NAMALWA (cell line): ENCODE measurements at regions not wholly inside any gene's neighbourhood (a gene's known extent, or its start where the extent isn't known, plus 50 kb on each side); places are given as distances from the start of the nearest gene placed in this dataset.
"Not testable (repeated sequence)": the region's sequence is repeated elsewhere in the genome, so short reads cannot be mapped to it uniquely, and the experiment has no call there.

Experiments used
- DNase-seq: peaks from one replicate; pipeline ENCODE4 v3.0.0-alpha.2; 2015; ENCODE audit warnings: low spot score

DNA sequence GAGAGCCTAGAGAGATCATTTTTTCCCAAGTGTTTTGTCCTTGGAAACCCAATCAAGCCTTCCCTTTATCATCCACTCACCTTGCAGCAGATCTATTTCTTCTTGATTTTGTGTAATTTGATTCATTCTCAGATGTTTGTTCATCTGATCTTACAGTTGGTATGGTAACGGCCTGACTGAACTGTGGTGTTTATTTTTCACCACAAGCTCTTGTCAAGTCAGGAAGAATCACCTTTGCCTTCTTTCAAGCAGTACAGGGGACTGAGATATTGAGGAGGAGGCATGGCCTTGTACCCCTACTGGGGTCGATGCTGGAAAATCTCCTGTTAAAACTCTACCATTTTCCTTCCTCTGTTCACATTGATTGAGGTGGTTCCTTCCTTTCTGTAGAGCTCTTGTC lies 361.4 kb upstream of the CFAP20DC start:
- no peak for DNase-seq

- DNase-seq: no peak
These were observed 358.3 kb upstream of the CFAP20DC start for GRCh38 chr3:59408047-59408624.

DNA sequence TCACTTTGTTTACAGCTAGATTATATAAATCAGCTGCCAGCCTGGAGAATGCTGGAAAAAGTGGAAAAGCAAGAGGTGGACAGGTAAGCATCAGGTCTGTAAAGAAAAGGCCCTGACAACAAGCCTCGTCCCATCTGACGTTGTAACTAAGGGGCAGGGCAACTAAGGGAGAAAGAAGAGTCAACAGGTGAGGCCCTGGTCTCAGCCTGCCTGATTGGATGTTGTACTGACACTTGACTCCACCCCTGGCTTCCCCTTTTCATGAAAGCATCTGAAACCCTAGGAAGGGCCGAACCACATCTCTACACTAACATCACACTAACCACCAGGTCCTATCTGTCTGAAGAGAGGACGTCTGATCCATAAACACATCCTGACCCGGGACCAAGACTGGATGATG lies 357.6 kb upstream of the CFAP20DC start:
- DNase-seq: no peak

DNA sequence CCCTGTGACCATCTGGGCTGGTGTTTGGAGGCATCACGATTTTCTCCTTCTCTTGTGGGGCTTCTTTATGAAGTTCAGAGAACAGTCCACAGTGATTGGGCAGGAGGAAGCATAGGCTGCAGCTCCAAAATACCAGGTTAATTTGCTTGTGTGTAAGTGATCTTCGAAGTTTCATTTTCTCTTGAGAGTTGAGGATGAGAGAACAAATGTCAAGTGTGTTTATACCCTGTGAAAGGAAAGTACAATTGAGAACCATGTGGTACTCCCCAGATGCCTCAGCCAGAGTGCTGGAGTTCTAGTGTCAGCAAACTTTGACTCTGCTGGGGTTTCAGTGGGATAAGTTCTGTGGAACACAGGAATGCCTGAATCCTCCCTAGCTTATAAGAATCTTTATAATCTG lies 357.1 kb upstream of the CFAP20DC start:
- no peak for DNase-seq

DNA sequence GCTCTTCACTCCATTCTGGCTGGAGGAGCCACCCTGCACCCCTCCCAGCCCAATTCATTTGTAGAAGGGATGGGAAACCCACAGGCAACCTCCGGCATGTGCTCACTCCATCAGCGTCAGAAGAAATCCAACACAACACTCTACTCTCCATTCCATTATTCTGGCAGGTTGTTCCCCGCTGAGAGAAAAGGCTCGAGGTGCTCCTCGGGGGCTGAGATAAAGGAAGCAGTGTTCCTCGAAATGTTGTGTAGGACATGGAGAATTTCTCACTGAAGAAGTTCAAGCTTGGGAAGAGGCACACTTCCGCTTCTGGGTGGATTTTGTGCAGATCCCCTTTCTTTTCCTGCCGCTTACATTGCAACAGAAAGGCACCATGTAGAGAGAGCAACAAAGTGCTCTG lies 355.0 kb upstream of the CFAP20DC start:
- DNase-seq: no peak

DNA sequence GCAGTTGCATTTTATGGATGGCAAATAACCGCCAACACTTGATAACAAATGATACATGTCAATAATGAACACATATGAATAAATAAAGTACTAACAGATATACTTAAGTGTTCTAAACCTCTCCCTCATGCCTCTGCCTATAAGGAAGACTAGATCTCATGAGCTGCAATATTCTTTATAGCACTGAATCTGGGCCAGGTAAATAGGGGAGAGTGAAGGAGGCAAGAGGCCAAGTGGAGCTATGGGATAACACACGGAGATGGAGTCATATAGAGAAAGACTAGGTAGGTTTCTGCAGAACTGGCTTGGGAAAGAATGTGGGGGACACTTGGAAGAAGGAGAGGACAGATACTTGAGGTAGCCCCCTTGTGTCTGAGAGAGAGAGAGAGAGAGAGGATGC lies 354.2 kb upstream of the CFAP20DC start:
- no peak for DNase-seq

DNA sequence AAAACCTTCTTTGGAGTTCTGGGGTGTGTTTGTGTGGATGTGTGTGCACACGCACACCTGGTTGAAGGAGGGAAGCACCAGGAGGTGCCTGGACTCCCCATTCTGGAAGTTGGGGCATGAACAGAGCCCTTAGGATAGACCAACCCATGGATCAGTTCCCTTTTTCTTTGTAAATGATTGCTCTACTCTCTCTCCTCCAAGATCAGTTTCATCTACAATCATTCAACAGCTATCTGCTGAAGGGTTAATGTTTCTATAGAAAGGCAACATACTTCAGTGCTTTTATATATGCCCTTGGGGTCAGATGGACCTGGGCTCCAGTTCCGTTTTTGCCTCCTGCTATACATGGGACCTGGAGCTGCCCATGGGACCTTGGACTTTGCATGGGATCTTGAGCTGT lies 352.1 kb upstream of the CFAP20DC start:
- DNase-seq: no peak

GRCh38 chr3:59392116-59392515 lies 342.3 kb upstream of the CFAP20DC start:
- no peak for DNase-seq

DNA sequence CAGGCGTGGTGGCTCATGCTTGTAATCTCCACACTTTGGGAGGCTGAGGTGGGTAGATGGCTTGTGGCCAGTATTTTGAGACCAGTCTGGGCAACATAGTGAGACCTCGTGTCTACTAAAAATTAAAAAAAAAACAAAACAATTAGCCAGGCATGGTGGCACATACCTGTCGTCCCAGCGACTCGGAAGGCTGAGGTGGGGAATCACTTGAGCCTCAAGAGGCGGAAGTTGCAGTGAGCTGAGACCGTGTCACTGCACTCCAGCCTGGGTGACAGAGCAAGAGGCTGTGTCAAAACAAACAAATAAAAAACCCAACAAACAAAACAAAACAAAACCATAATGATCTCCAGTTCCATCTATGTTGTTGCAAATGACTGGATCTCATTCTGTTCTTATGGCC lies 341.3 kb upstream of the CFAP20DC start:
- no peak for DNase-seq

GRCh38 chr3:59388555-59389270 lies 338.9 kb upstream of the CFAP20DC start:
- DNase-seq: no peak

DNA sequence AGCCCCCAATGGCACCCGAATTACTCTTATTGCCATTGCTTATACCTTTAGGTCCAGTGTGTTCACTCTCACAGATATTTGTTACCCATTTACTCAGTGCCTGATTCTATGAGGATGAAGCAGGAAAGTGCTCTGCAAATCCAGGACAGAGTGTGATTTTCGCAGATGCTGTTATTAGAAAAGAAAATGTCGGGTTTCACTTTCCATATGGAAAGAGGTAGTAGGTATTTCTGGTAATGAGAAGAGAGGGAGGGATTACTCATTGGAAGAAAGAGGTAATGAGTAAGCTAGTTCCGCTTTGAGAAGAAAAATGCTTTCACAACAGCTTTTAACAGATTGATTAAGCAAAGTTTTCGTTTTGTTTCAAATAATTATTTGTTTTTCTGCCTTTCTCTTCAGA lies 336.3 kb upstream of the CFAP20DC start:
- peak; percentile 1 for DNase-seq

GRCh38 chr3:59385547-59385946 lies 335.7 kb upstream of the CFAP20DC start:
- DNase-seq: no peak

DNA sequence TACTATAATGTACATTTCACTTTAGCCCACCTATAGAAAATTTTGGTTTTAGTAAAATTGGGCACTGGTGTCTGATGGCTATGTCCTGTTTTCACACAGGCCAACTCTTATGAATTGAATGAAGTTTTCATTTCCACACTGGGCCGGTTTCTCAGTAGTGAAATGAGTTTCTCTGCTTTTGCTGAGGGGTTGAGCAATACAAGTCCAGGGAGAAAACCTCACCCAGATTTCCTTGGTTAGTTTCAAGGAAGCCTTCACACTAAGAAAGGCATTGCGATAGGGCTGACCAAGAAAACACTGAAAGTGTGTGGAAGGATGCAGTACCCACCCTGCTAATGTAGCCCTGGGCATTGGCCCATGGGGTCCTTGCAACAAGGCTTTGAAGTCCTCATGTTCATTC lies 331.5 kb upstream of the CFAP20DC start:
- no peak for DNase-seq

- DNase-seq: no peak
These were observed 330.3 kb upstream of the CFAP20DC start for GRCh38 chr3:59380146-59380545.

DNA sequence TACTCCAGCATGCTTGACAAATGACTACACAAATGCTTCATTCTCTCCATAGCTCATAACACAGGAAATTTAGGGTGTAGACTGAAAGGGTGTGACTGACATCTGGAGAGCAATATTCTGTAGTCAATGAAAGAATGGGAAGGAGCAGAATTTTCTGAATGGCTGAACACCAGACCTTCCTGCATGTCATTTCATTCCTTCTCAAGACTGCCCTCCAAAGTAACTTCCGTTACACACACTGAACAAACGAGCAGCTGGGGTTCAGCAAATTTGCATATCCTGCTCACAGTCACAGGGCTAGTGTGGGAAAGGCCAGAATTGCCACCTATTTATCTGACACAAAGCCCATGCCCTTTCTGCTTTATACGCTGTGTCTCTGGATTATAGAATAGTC lies 325.0 kb upstream of the CFAP20DC start:
- DNase-seq: peak; percentile 64

- DNase-seq: no peak
These were observed 324.4 kb upstream of the CFAP20DC start for GRCh38 chr3:59374091-59374817.

DNA sequence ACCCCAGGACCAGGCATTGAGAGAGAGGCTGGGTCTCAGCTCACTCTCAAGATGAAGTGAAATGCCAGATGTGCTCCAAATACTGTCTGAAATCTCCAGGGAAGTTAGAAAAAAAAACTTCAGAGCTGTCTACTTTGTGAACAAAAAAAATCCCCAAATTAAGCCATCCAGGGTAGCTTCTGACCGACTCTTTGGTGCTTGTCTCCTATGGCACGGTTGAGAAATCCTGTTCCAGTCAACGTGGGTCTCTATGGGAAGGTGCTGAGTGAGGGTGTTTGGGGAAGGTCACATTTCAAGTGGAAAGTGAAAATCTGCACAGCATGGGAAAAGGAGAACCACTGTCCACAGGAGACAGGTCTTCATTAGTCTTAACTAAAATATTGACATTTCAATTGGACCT lies 322.5 kb upstream of the CFAP20DC start:
- no peak for DNase-seq

DNA sequence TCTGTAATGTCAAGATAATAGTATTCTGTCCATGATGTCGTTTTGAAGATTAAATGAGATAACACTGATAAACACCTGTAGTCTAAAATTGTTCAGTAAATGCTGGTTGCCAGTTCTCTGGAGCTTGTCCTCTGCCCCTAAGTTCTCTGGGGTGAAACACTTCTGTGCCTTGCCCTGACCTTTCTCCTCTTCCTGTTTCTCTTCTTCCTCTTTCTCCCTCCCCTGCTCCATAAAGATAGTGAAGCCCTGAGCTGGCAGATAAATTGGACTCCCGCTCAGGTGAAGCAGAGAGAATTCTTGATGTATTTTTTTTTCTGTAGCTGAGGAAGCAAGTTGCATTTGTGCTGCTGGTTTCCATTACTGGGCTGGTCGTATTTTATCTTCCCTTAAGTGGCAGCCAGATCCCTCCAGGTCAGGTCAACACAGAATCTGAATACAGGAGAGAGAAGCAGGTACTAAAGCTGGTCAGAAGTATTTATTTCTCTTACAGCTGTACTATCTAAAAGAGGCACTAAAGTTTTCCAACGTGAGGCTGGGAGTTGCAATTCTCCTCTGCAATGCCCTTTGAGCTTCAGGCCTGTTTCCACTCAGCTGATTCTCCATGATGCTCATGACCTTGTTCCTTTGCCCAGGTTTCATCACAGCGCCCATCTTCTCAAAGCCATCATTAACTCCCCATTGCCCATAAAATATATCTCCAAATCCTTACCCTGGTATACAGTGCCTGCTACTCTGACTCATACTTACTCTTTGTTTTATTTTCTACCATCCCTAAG lies 319.3 kb upstream of the CFAP20DC start:
- DNase-seq: no peak

DNA sequence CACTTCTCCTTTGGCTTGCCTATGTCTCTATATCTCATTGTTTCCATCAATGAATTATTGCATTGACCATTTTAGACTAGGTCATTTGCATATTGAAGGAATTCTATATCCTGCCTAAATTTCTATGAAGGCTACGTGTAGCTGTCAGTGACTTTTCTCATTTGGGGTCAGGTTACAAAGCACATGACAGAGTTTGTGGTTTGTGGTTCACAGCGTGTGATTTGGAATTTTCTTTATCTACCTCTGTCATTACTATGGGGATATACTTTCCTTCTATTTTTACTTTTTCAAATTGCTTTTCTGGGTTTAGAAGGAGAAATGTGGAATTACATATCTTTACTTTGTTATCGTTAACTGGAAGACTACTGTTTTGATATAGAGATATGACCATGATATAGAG lies 317.3 kb upstream of the CFAP20DC start:
- no peak for DNase-seq

- no peak for DNase-seq
These were observed 316.4 kb upstream of the CFAP20DC start for GRCh38 chr3:59366218-59366617.

GRCh38 chr3:59364496-59364895 lies 314.7 kb upstream of the CFAP20DC start:
- no peak for DNase-seq

GRCh38 chr3:59360312-59360711 lies 310.5 kb upstream of the CFAP20DC start:
- DNase-seq: not testable (repeated sequence)

GRCh38 chr3:59341459-59341858 lies 291.6 kb upstream of the CFAP20DC start:
- DNase-seq: no peak
